ENCODE measurements at regions not wholly inside any gene's neighbourhood (a gene's known extent, or its start where the extent isn't known, plus 50 kb on each side); places are given as distances from the start of the nearest gene placed in this dataset.

DNA sequence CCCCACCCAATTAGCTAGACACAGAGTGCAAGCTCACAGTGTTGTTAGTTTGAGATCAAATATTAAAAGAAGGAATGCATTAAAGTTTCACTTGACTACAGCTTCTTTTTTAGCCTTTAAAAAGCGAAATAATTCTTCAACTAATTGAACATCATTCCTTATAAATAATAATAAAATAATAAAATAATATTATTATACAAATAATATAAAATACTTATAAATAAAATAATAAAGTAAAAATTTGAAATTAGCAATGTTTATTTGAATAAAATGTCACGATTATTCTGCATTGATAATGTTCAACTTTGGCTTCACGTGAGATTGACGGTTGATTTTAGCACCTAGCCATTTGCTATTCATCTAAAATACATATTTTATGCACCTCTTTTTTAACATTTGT lies 819.3 kb downstream of the FRK start:
- POLR2A ChIA-PET = no interaction called here
- intact Hi-C loops (cut with micrococcal nuclease; ENCODE audit: unreplicated experiment) (no loop called here), in situ Hi-C loops (cut with HindIII; ENCODE audit: extremely low pct_ligation_motif_present, low pct_unique_long_range_greater_than_20kb) (no loop called here)
- no peak for ATAC-seq
- no peaks in the 10 kb centered on the region for H3K79me2 ChIP-seq (ENCODE audit: insufficient read depth, low read length)
- TF ChIP-seq ZNF777 (CRISPR knock-in tag; IDR thresholded peaks at IDR 0.05) = no peak
- no peak for TF ChIP-seq ZFY (CRISPR knock-in tag; IDR thresholded peaks at IDR 0.05)
- no peak overlapping the region for H3K4me3 ChIP-seq (replicated peaks in 1 of 3; ENCODE audit: insufficient read depth in 1 of 3, low read depth in 2 of 3, low read length in 3 of 3)
- BruUV-seq (replicated peaks) = no TSS peak
- H3K4me2 ChIP-seq (ENCODE audit: low read depth, low read length) = no peak overlapping the region
- DNase-seq (ENCODE audit: low spot score) = no peak
- CTCF ChIA-PET (ENCODE audit: low intra/inter-chr PET ratio, low total read pairs) = no interaction called here
- WGBS (ENCODE audit: low lambda C conversion rate) = 3% methylated on average over 4 of the region's 4 CpGs
- peaks cover under 1% of the 10 kb centered on the region; the same call in 1 of the 2 replicates for H3K9me3 ChIP-seq (ENCODE audit: low read length)
- no peaks in the 10 kb centered on the region for H3K36me3 ChIP-seq (replicated peaks in 1 of 2; ENCODE audit: control insufficient read depth in 1 of 2, insufficient read depth in 2 of 2, low read length in 2 of 2)
- H3K27ac ChIP-seq (ENCODE audit: extremely low read length, insufficient read depth, low read length) = no peak overlapping the region
- no peaks in the 10 kb centered on the region for H3K4me1 ChIP-seq (ENCODE audit: insufficient read depth, low read length)
- H2AFZ ChIP-seq (ENCODE audit: low read length) = no peak overlapping the region
- FAIRE-seq = no peak
- no peak overlapping the region for H3K9ac ChIP-seq (ENCODE audit: insufficient read depth, low read depth, low read length)
- H4K20me1 ChIP-seq (ENCODE audit: insufficient read depth, low read length) = no peaks in the 10 kb centered on the region
- no peaks in the 10 kb centered on the region for H3K27me3 ChIP-seq (ENCODE audit: control insufficient read depth in 1 of 2, insufficient read depth in 2 of 2, low read length in 2 of 2)

DNA sequence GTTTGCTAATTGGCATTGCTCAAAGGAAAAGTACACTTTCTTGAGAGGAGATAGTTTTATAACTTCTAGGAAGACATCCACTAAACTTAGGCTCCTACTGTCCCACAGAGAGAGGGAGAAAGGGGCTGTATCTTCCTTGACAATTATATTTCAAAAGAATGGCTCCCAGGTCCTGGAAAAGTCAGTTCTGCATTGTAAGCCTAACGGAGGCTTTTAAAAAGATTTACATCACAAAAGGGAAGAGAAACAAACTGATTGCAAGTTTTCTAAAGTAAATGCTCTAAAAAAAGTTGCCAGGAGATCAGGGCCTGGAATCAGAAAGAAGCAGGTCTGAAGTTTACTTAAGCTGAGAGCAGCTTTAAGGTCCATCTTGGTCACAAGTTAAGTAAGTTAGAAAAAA lies 839.5 kb downstream of the FRK start:
- ATAC-seq (no peak), DNase-seq (ENCODE audit: low spot score) (no peak), FAIRE-seq (no peak)
- no peaks in the 10 kb centered on the region for H3K4me1 ChIP-seq (ENCODE audit: insufficient read depth, low read length)
- H3K4me2 ChIP-seq (ENCODE audit: low read depth, low read length) = no peak overlapping the region
- no peak overlapping the region for H3K4me3 ChIP-seq (replicated peaks in 1 of 3; ENCODE audit: insufficient read depth in 1 of 3, low read depth in 2 of 3, low read length in 3 of 3)
- intact Hi-C loops (cut with micrococcal nuclease; ENCODE audit: unreplicated experiment) (no loop called here), in situ Hi-C loops (cut with HindIII; ENCODE audit: extremely low pct_ligation_motif_present, low pct_unique_long_range_greater_than_20kb) (no loop called here)
- H3K9ac ChIP-seq (ENCODE audit: insufficient read depth, low read depth, low read length) = no peak overlapping the region
- ChIA-PET CTCF (ENCODE audit: low intra/inter-chr PET ratio, low total read pairs) (no interaction called here), POLR2A (no interaction called here)
- H4K20me1 ChIP-seq (ENCODE audit: insufficient read depth, low read length) = no peaks in the 10 kb centered on the region
- BruUV-seq (replicated peaks) = no TSS peak
- no peaks in the 10 kb centered on the region for H3K27me3 ChIP-seq (ENCODE audit: control insufficient read depth in 1 of 2, insufficient read depth in 2 of 2, low read length in 2 of 2)
- H2AFZ ChIP-seq (ENCODE audit: low read length) = no peak overlapping the region
- no peak overlapping the region for H3K27ac ChIP-seq (ENCODE audit: extremely low read length, insufficient read depth, low read length)
- WGBS (ENCODE audit: low lambda C conversion rate) = 0% methylated on average over 1 of the region's 1 CpG
- peaks cover 37% of the 10 kb centered on the region for H3K9me3 ChIP-seq (ENCODE audit: low read length)
- H3K79me2 ChIP-seq (ENCODE audit: insufficient read depth, low read length) = no peaks in the 10 kb centered on the region
- no peaks in the 10 kb centered on the region for H3K36me3 ChIP-seq (replicated peaks in 1 of 2; ENCODE audit: control insufficient read depth in 1 of 2, insufficient read depth in 2 of 2, low read length in 2 of 2)
- TF ChIP-seq, protein P1, sequence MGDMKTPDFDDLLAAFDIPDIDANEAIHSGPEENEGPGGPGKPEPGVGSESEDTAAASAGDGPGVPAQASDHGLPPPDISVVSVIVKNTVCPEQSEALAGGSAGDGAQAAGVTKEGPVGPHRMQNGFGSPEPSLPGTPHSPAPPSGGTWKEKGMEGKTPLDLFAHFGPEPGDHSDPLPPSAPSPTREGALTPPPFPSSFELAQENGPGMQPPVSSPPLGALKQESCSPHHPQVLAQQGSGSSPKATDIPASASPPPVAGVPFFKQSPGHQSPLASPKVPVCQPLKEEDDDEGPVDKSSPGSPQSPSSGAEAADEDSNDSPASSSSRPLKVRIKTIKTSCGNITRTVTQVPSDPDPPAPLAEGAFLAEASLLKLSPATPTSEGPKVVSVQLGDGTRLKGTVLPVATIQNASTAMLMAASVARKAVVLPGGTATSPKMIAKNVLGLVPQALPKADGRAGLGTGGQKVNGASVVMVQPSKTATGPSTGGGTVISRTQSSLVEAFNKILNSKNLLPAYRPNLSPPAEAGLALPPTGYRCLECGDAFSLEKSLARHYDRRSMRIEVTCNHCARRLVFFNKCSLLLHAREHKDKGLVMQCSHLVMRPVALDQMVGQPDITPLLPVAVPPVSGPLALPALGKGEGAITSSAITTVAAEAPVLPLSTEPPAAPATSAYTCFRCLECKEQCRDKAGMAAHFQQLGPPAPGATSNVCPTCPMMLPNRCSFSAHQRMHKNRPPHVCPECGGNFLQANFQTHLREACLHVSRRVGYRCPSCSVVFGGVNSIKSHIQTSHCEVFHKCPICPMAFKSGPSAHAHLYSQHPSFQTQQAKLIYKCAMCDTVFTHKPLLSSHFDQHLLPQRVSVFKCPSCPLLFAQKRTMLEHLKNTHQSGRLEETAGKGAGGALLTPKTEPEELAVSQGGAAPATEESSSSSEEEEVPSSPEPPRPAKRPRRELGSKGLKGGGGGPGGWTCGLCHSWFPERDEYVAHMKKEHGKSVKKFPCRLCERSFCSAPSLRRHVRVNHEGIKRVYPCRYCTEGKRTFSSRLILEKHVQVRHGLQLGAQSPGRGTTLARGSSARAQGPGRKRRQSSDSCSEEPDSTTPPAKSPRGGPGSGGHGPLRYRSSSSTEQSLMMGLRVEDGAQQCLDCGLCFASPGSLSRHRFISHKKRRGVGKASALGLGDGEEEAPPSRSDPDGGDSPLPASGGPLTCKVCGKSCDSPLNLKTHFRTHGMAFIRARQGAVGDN (CRISPR knock-in tag; IDR thresholded peaks at IDR 0.05) = no peak
- TF ChIP-seq IKZF1 (IDR thresholded peaks at IDR 0.05) (no peak), SOX13 (IDR thresholded peaks at IDR 0.05) (no peak), SOX13 (CRISPR knock-in tag; conservative IDR thresholded peaks at IDR 0.05 in 1 of 2, IDR thresholded peaks at IDR 0.05 in 1 of 2) (no peak), ZNF556 (CRISPR knock-in tag; IDR thresholded peaks at IDR 0.05; ENCODE audit: borderline replicate concordance) (no peak)
- TF ChIP-seq, protein P2, sequence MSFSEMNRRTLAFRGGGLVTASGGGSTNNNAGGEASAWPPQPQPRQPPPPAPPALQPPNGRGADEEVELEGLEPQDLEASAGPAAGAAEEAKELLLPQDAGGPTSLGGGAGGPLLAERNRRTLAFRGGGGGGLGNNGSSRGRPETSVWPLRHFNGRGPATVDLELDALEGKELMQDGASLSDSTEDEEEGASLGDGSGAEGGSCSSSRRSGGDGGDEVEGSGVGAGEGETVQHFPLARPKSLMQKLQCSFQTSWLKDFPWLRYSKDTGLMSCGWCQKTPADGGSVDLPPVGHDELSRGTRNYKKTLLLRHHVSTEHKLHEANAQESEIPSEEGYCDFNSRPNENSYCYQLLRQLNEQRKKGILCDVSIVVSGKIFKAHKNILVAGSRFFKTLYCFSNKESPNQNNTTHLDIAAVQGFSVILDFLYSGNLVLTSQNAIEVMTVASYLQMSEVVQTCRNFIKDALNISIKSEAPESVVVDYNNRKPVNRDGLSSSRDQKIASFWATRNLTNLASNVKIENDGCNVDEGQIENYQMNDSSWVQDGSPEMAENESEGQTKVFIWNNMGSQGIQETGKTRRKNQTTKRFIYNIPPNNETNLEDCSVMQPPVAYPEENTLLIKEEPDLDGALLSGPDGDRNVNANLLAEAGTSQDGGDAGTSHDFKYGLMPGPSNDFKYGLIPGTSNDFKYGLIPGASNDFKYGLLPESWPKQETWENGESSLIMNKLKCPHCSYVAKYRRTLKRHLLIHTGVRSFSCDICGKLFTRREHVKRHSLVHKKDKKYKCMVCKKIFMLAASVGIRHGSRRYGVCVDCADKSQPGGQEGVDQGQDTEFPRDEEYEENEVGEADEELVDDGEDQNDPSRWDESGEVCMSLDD (CRISPR knock-in tag; IDR thresholded peaks at IDR 0.05; ENCODE audit: borderline replicate concordance) = no peak
- TF ChIP-seq, protein P3, sequence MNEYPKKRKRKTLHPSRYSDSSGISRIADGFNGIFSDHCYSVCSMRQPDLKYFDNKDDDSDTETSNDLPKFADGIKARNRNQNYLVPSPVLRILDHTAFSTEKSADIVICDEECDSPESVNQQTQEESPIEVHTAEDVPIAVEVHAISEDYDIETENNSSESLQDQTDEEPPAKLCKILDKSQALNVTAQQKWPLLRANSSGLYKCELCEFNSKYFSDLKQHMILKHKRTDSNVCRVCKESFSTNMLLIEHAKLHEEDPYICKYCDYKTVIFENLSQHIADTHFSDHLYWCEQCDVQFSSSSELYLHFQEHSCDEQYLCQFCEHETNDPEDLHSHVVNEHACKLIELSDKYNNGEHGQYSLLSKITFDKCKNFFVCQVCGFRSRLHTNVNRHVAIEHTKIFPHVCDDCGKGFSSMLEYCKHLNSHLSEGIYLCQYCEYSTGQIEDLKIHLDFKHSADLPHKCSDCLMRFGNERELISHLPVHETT (CRISPR knock-in tag; conservative IDR thresholded peaks at IDR 0.05) = no peak
- TF ChIP-seq, protein P4, sequence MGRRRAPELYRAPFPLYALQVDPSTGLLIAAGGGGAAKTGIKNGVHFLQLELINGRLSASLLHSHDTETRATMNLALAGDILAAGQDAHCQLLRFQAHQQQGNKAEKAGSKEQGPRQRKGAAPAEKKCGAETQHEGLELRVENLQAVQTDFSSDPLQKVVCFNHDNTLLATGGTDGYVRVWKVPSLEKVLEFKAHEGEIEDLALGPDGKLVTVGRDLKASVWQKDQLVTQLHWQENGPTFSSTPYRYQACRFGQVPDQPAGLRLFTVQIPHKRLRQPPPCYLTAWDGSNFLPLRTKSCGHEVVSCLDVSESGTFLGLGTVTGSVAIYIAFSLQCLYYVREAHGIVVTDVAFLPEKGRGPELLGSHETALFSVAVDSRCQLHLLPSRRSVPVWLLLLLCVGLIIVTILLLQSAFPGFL (CRISPR knock-in tag; IDR thresholded peaks at IDR 0.05) = no peak

All from HepG2 (cell line).